Myocyte (in vitro differentiated cells): ENCODE measurements at regions not wholly inside any gene's neighbourhood (a gene's known extent, or its start where the extent isn't known, plus 50 kb on each side); places are given as distances from the start of the nearest gene placed in this dataset.
"Not testable (repeated sequence)": the region's sequence is repeated elsewhere in the genome, so short reads cannot be mapped to it uniquely, and the experiment has no call there.

Experiments
- DNase-seq: peaks from one replicate; pipeline ENCODE4 v3.0.0-alpha.2; 2012; ENCODE audit warnings: low read depth

GRCh38 chr17:21550031-21550430, 142.3 kb upstream of the KCNJ18 start:
- DNase-seq, result not testable (repeated sequence)

- DNase-seq, result peak; percentile 84
These were observed 141.0 kb upstream of the KCNJ18 start for GRCh38 chr17:21551081-21551881.

- not testable (repeated sequence) for DNase-seq
These were observed 133.4 kb upstream of the KCNJ18 start for GRCh38 chr17:21558921-21559320.

- DNase-seq, result no peak
These were observed 128.1 kb upstream of the KCNJ18 start for GRCh38 chr17:21564262-21564661.

- DNase-seq, result not testable (repeated sequence)
These were observed 127.6 kb upstream of the KCNJ18 start for GRCh38 chr17:21564757-21565156.

GRCh38 chr17:21570427-21570826, 121.9 kb upstream of the KCNJ18 start:
- not testable (repeated sequence) for DNase-seq

GRCh38 chr17:21572148-21572547, 120.2 kb upstream of the KCNJ18 start:
- not testable (repeated sequence) for DNase-seq

GRCh38 chr17:21573271-21573960, 118.9 kb upstream of the KCNJ18 start:
- not testable (repeated sequence) for DNase-seq

- DNase-seq, result no peak
These were observed 118.2 kb upstream of the KCNJ18 start for GRCh38 chr17:21573961-21574610.

- DNase-seq, result not testable (repeated sequence)
These were observed 117.6 kb upstream of the KCNJ18 start for GRCh38 chr17:21574611-21575255.

- DNase-seq, result not testable (repeated sequence)
These were observed 113.5 kb upstream of the KCNJ18 start for GRCh38 chr17:21578783-21579182.

- no peak for DNase-seq
These were observed 99.5 kb upstream of the KCNJ18 start for GRCh38 chr17:21592774-21593173.

- DNase-seq, result not testable (repeated sequence)
These were observed 98.7 kb upstream of the KCNJ18 start for GRCh38 chr17:21593452-21594105.

GRCh38 chr17:21595086-21595485, 97.2 kb upstream of the KCNJ18 start:
- no peak for DNase-seq

GRCh38 chr17:21602176-21602575, 90.1 kb upstream of the KCNJ18 start:
- no peak for DNase-seq

- DNase-seq, result not testable (repeated sequence)
These were observed 89.0 kb upstream of the KCNJ18 start for GRCh38 chr17:21603292-21603691.

- DNase-seq, result not testable (repeated sequence)
These were observed 80.9 kb upstream of the KCNJ18 start for GRCh38 chr17:21611443-21611842.

- not testable (repeated sequence) for DNase-seq
These were observed 79.9 kb upstream of the KCNJ18 start for GRCh38 chr17:21612123-21613070.

- DNase-seq, result no peak
These were observed 79.3 kb upstream of the KCNJ18 start for GRCh38 chr17:21613071-21613429.

GRCh38 chr17:21626987-21627386, 65.3 kb upstream of the KCNJ18 start:
- DNase-seq, result not testable (repeated sequence)
